Gastroesophageal sphincter (tissue), 4 donors: ENCODE measurements at regions not wholly inside any gene's neighbourhood (a gene's known extent, or its start where the extent isn't known, plus 50 kb on each side); places are given as distances from the start of the nearest gene placed in this dataset.
"Not testable (repeated sequence)": the region's sequence is repeated elsewhere in the genome, so short reads cannot be mapped to it uniquely, and the experiment has no call there.

Experiments used
- ATAC-seq: fragments of 150-250 bp; one replicate; pipeline ENCODE4 v1.9.1; 2016; ENCODE audit warnings: mild to moderate bottlenecking, moderate library complexity
- H3K27ac ChIP-seq, 4 donors: fragments of 200-600 bp; sonication (generic) in 3 of 4; 1 replicate in 3 of 4; 2 replicates in 1 of 4; pipeline ENCODE4 v1.5.1; 2016 to 2019
- H3K27me3 ChIP-seq: fragments of 200-600 bp; sonication (generic); one replicate; pipeline ENCODE4 v1.5.1; 2019
- H3K36me3 ChIP-seq, 2 donors: fragments of 200-600 bp; sonication (generic); one replicate each; pipeline ENCODE4 v1.5.1; 2019; ENCODE audit warnings: control low read depth in 1 of 2
- H3K4me1 ChIP-seq, 3 donors: fragments of 200-600 bp; sonication (generic); 1 replicate in 2 of 3; 2 replicates in 1 of 3; pipeline ENCODE4 v1.5.1; 2016 to 2019; ENCODE audit warnings: control low read depth in 2 of 3
- H3K4me3 ChIP-seq, 2 donors: fragments of 200-600 bp; sonication (generic); one replicate each; pipeline ENCODE4 v1.5.1; 2019; ENCODE audit warnings: mild to moderate bottlenecking in 1 of 2, moderate library complexity in 1 of 2
- H3K9me3 ChIP-seq, 3 donors: fragments of 200-600 bp; sonication (generic); one replicate each; pipeline ENCODE4 v1.5.1; 2017 to 2019; ENCODE audit warnings: control low read depth in 2 of 3
- CTCF ChIP-seq, 4 experiments: fragments of 200-600 bp in 2 of 4; fragments of 450-650 bp in 2 of 4; sonication (generic) in 1 of 4; IDR thresholded peaks; one replicate each; pipeline ENCODE4 v1.5.1; 2017 to 2019; ENCODE audit warnings: antibody characterized with exemption in 4 of 4, mild to moderate bottlenecking in 2 of 4, moderate library complexity in 2 of 4
- EP300 ChIP-seq: sonication (generic); formaldehyde crosslinking; IDR thresholded peaks from one replicate; pipeline ENCODE4 v1.6.1; 2017; ENCODE audit warnings: antibody characterized with exemption, mild to moderate bottlenecking
- POLR2A ChIP-seq, 2 donors: fragments of 450-650 bp; IDR thresholded peaks; one replicate each; pipeline ENCODE4 v1.6.1; 2017; ENCODE audit warnings: antibody characterized with exemption in 2 of 2, mild to moderate bottlenecking in 2 of 2, moderate library complexity in 1 of 2
- POLR2AphosphoS5 ChIP-seq: sonication (generic); formaldehyde crosslinking; IDR thresholded peaks from one replicate; pipeline ENCODE4 v1.6.1; 2017; ENCODE audit warnings: antibody characterized with exemption
- WGBS, 2 donors: methylation state at CpG; one replicate each; pipeline ENCODE4 v1.1.5; 2018; ENCODE audit warnings: low coverage in 1 of 2; 5-methylcytosine and 5-hydroxymethylcytosine counted together

- no peak for ATAC-seq
- no peak overlapping the region for H3K27ac ChIP-seq
- WGBS, 2 donors = 56 to 65% methylated on average over 1 of the region's 1 CpG
- H3K4me1 ChIP-seq = no peaks in the 10 kb centered on the region
- no peaks in the 10 kb centered on the region for H3K27me3 ChIP-seq
- H3K36me3 ChIP-seq = no peaks in the 10 kb centered on the region
- no peak overlapping the region for H3K4me3 ChIP-seq
- TF ChIP-seq CTCF (IDR thresholded peaks at IDR 0.05) (no peak), EP300 (no peak), POLR2AphosphoS5 (no peak), POLR2A (IDR thresholded peaks at IDR 0.05) (no peak)
- H3K9me3 ChIP-seq = no peaks in the 10 kb centered on the region
Measured at GRCh38 chr18:71038196-71038595, 749.4 kb downstream of the SOCS6 start.

- no peak overlapping the region for H3K27ac ChIP-seq
- no peak for ATAC-seq
Measured at GRCh38 chr18:71036783-71037182, 747.9 kb downstream of the SOCS6 start.

GRCh38 chr18:71031296-71032191 lies 742.7 kb downstream of the SOCS6 start:
- H3K4me1 ChIP-seq, ATAC-seq, H3K36me3 ChIP-seq, H3K4me3 ChIP-seq, H3K27ac ChIP-seq, H3K9me3 ChIP-seq, H3K27me3 ChIP-seq: not testable (repeated sequence)
- WGBS, 2 donors = 100% methylated on average over 1 of the region's 46 CpGs; no CpG with 5 or more reads in 1 of the 2 donors

More at GRCh38 chr18:71036783-71037182, 747.9 kb downstream of the SOCS6 start:
- Histone ChIP-seq H3K27me3 (no peaks in the 10 kb centered on the region), H3K4me3 (no peak overlapping the region), H3K36me3 (no peaks in the 10 kb centered on the region), H3K9me3 (no peaks in the 10 kb centered on the region), H3K4me1 (no peaks in the 10 kb centered on the region)
- TF ChIP-seq POLR2AphosphoS5 = no peak
- TF ChIP-seq EP300 = no peak
- no peak for TF ChIP-seq POLR2A (IDR thresholded peaks at IDR 0.05)
- TF ChIP-seq CTCF (IDR thresholded peaks at IDR 0.05) = no peak
- WGBS, 2 donors = 43 to 50% methylated on average over 1 of the region's 1 CpG

GRCh38 chr18:71030085-71030484 lies 741.2 kb downstream of the SOCS6 start:
- not testable (repeated sequence) for H3K9me3 ChIP-seq, H3K27ac ChIP-seq, H3K4me1 ChIP-seq, H3K36me3 ChIP-seq, H3K4me3 ChIP-seq, ATAC-seq, H3K27me3 ChIP-seq
- WGBS, 2 donors = no CpG with 5 or more reads among the region's 8 CpGs

GRCh38 chr18:71028285-71028762 lies 739.5 kb downstream of the SOCS6 start:
- no peaks in the 10 kb centered on the region for H3K27me3 ChIP-seq
- TF ChIP-seq CTCF (IDR thresholded peaks at IDR 0.05) = no peak
- no peak for TF ChIP-seq POLR2AphosphoS5
- no peak for TF ChIP-seq EP300
- no peak for TF ChIP-seq POLR2A (IDR thresholded peaks at IDR 0.05)
- ATAC-seq = no peak
- no peak overlapping the region for H3K27ac ChIP-seq
- H3K36me3 ChIP-seq = no peaks in the 10 kb centered on the region
- H3K9me3 ChIP-seq = no peaks in the 10 kb centered on the region
- H3K4me1 ChIP-seq = no peaks in the 10 kb centered on the region
- no peak overlapping the region for H3K4me3 ChIP-seq
- no CpG with 5 or more reads among the region's 19 CpGs for WGBS, 2 donors

GRCh38 chr18:71027531-71027930 lies 738.7 kb downstream of the SOCS6 start:
- H3K4me1 ChIP-seq = no peaks in the 10 kb centered on the region
- H3K36me3 ChIP-seq = no peaks in the 10 kb centered on the region
- ATAC-seq = no peak
- no peaks in the 10 kb centered on the region for H3K9me3 ChIP-seq
- no peaks in the 10 kb centered on the region for H3K27me3 ChIP-seq
- no peak for TF ChIP-seq POLR2AphosphoS5
- 63 to 86% methylated on average over 2 to 4 of the region's 4 CpGs for WGBS, 2 donors
- H3K4me3 ChIP-seq = no peak overlapping the region
- H3K27ac ChIP-seq = no peak overlapping the region
